DND-41 (cell line): ENCODE measurements at regions not wholly inside any gene's neighbourhood (a gene's known extent, or its start where the extent isn't known, plus 50 kb on each side); places are given as distances from the start of the nearest gene placed in this dataset.

Source experiments
- ATAC-seq: fragments of 200-7000 bp; cut with Tn5 transposase; 3 replicates; pipeline ENCODE4 v1.9.1; 2021; ENCODE audit warnings: low read depth; ENCODE audit not compliant: insufficient read depth
- DNase-seq: peaks from one replicate; pipeline ENCODE4 v3.0.0-alpha.2; 2020
- H2AFZ ChIP-seq: 2 replicates; pipeline ENCODE4 v1.6.0; 2012; ENCODE audit warnings: low read depth, low read length
- H3K27ac ChIP-seq: 2 replicates; pipeline ENCODE4 v1.5.1; 2012; ENCODE audit warnings: low read length, inconsistent platforms
- H3K27me3 ChIP-seq: fragments of 200-600 bp; sonication (generic); 2 replicates; pipeline ENCODE4 v1.6.0; 2012; ENCODE audit warnings: low read length, mild to moderate bottlenecking, inconsistent platforms; ENCODE audit not compliant: insufficient read depth, poor library complexity
- H3K36me3 ChIP-seq: 2 replicates; pipeline ENCODE4 v1.5.1; 2012; ENCODE audit warnings: low read length, inconsistent platforms; ENCODE audit not compliant: insufficient read depth
- H3K4me1 ChIP-seq: 2 replicates; pipeline ENCODE4 v1.5.1; 2012; ENCODE audit warnings: mild to moderate bottlenecking, low read length; ENCODE audit not compliant: insufficient read depth
- H3K4me2 ChIP-seq: 2 replicates; pipeline ENCODE4 v1.6.0; 2012; ENCODE audit warnings: mild to moderate bottlenecking, moderate library complexity, low read length, inconsistent platforms; ENCODE audit not compliant: insufficient read depth
- H3K4me3 ChIP-seq, 2 experiments: fragments of 200-600 bp in 1 of 2; shearing (Covaris generic) in 1 of 2; 2 replicates each; pipeline ENCODE4 v1.5.1; 2012 to 2016; ENCODE audit warnings: inconsistent platforms in 2 of 2, low read length in 2 of 2, mild to moderate bottlenecking in 2 of 2, low read depth in 1 of 2, moderate library complexity in 1 of 2
- H3K79me2 ChIP-seq: 2 replicates; pipeline ENCODE4 v1.6.0; 2012; ENCODE audit warnings: low read length, inconsistent platforms; ENCODE audit not compliant: insufficient read depth
- H3K9ac ChIP-seq: 2 replicates; pipeline ENCODE4 v1.6.0; 2012; ENCODE audit warnings: low read depth, mild to moderate bottlenecking, inconsistent platforms, low read length, moderate library complexity
- H3K9me3 ChIP-seq: 2 replicates; pipeline ENCODE4 v1.5.1; 2012; ENCODE audit warnings: low read length, moderate library complexity, mild to moderate bottlenecking, inconsistent platforms; ENCODE audit not compliant: insufficient read depth, severe bottlenecking
- H4K20me1 ChIP-seq: 2 replicates; pipeline ENCODE4 v1.6.0; 2012; ENCODE audit warnings: low read length; ENCODE audit not compliant: insufficient read depth
- CTCF ChIP-seq: IDR thresholded peaks from 2 replicates; pipeline ENCODE4 v1.5.1; 2012; ENCODE audit warnings: borderline replicate concordance, low read length, moderate library complexity, mild to moderate bottlenecking; ENCODE audit not compliant: poor library complexity, severe bottlenecking; ENCODE audit errors: extremely low read depth
- EZH2 ChIP-seq: IDR thresholded peaks from 3 replicates; pipeline ENCODE4 v1.6.1; 2012; ENCODE audit warnings: borderline replicate concordance, low read depth, mild to moderate bottlenecking, moderate library complexity, low read length, inconsistent platforms; ENCODE audit not compliant: severe bottlenecking

GRCh38 chr2:34567128-34567527, 968.0 kb upstream of the FAM98A start:
- Histone ChIP-seq H3K36me3 (no peaks in the 10 kb centered on the region), H3K4me2 (no peak overlapping the region), H3K27me3 (no peaks in the 10 kb centered on the region), H3K27ac (no peak overlapping the region), H3K4me1 (no peaks in the 10 kb centered on the region), H3K79me2 (no peaks in the 10 kb centered on the region), H3K9me3 (no peaks in the 10 kb centered on the region), H4K20me1 (no peaks in the 10 kb centered on the region), H2AFZ (no peak overlapping the region), H3K4me3 (no peak overlapping the region), H3K9ac (no peak overlapping the region)
- DNase-seq (no peak), ATAC-seq (no peak)
- TF ChIP-seq EZH2 (no peak), CTCF (no peak)

- Histone ChIP-seq H3K36me3 (no peaks in the 10 kb centered on the region), H3K4me3 (no peak overlapping the region), H3K79me2 (no peaks in the 10 kb centered on the region), H3K9ac (no peak overlapping the region), H2AFZ (no peak overlapping the region), H3K27me3 (no peaks in the 10 kb centered on the region), H3K9me3 (no peaks in the 10 kb centered on the region), H3K4me2 (no peak overlapping the region), H4K20me1 (no peaks in the 10 kb centered on the region), H3K4me1 (no peaks in the 10 kb centered on the region), H3K27ac (no peak overlapping the region)
- TF ChIP-seq CTCF = no peak
- no peak for TF ChIP-seq EZH2
- ATAC-seq = no peak
- DNase-seq = no peak
Observed at GRCh38 chr2:34552337-34552736, 953.2 kb upstream of the FAM98A start.

- Histone ChIP-seq H4K20me1 (no peaks in the 10 kb centered on the region), H2AFZ (no peak overlapping the region), H3K9ac (no peak overlapping the region), H3K4me1 (no peaks in the 10 kb centered on the region), H3K27me3 (no peaks in the 10 kb centered on the region), H3K4me2 (no peak overlapping the region), H3K27ac (no peak overlapping the region), H3K4me3 (no peak overlapping the region), H3K79me2 (no peaks in the 10 kb centered on the region), H3K36me3 (no peaks in the 10 kb centered on the region), H3K9me3 (peaks cover 4% of the 10 kb centered on the region)
- no peak for TF ChIP-seq EZH2
- no peak for TF ChIP-seq CTCF
- DNase-seq (no peak), ATAC-seq (no peak)
Observed at GRCh38 chr2:34549710-34550345, 950.7 kb upstream of the FAM98A start.
